ENCODE measurements at regions not wholly inside any gene's neighbourhood (a gene's known extent, or its start where the extent isn't known, plus 50 kb on each side); places are given as distances from the start of the nearest gene placed in this dataset.

- Histone ChIP-seq H4K20me1 (replicated peaks in 1 of 2; ENCODE audit: control insufficient read depth in 1 of 2, insufficient read depth in 2 of 2, low read length in 2 of 2) (no peaks in the 10 kb centered on the region), H2AFZ (ENCODE audit: low read length) (no peak overlapping the region), H3K23ac (ENCODE audit: insufficient read length) (no peak overlapping the region), H3K27ac (ENCODE audit: low read depth, low read length) (no peak overlapping the region), H2BK12ac (ENCODE audit: low read depth, low read length) (no peak overlapping the region), H4K8ac (ENCODE audit: extremely low read depth, insufficient read depth, low read length) (no peak overlapping the region), H3K79me1 (ENCODE audit: low read depth, low read length) (no peaks in the 10 kb centered on the region), H3K4ac (replicated peaks; ENCODE audit: insufficient read length, low read depth, low read length) (no peak overlapping the region), H4K5ac (ENCODE audit: insufficient read length, low read depth, low read length) (no peak overlapping the region), H2BK5ac (ENCODE audit: low read depth, low read length) (no peak overlapping the region), H3K14ac (ENCODE audit: insufficient read length) (no peak overlapping the region), H3K4me3 (ENCODE audit: extremely low read depth in 1 of 4, insufficient read depth in 2 of 4, low read depth in 3 of 4, low read length in 4 of 4) (no peak overlapping the region), H2BK15ac (ENCODE audit: low read length) (no peak overlapping the region), H3K23me2 (ENCODE audit: low read depth, low read length) (no peaks in the 10 kb centered on the region), H3K79me2 (ENCODE audit: control insufficient read depth in 1 of 2, insufficient read depth in 2 of 2, low read length in 2 of 2) (no peaks in the 10 kb centered on the region), H3K18ac (ENCODE audit: extremely low read depth, low read length) (no peak overlapping the region), H3K36me3 (ENCODE audit: control insufficient read depth in 2 of 4, insufficient read depth in 4 of 4, low read length in 3 of 4) (no peaks in the 10 kb centered on the region), H3K4me2 (ENCODE audit: insufficient read depth in 1 of 2, low read depth in 2 of 2, low read length in 2 of 2) (no peak overlapping the region), H2BK120ac (replicated peaks; ENCODE audit: low read depth, low read length) (no peak overlapping the region), H3K4me1 (replicated peaks in 1 of 4; ENCODE audit: control insufficient read depth in 3 of 4, insufficient read depth in 4 of 4, low read length in 3 of 4) (peaks cover 0 to 3% (median 0%) of the 10 kb centered on the region in 4 experiments; a peak in 1 of 7 replicates), H4K91ac (replicated peaks; ENCODE audit: insufficient read length, low read length) (no peak overlapping the region), H2BK20ac (ENCODE audit: low read length) (no peak overlapping the region), H3K27me3 (replicated peaks in 1 of 4; ENCODE audit: control insufficient read depth in 3 of 4, extremely low read depth in 1 of 4, insufficient read depth in 3 of 4, low read length in 3 of 4) (no peaks in the 10 kb centered on the region), H3K9ac (replicated peaks in 1 of 4; ENCODE audit: extremely low read depth in 1 of 4, low read depth in 3 of 4, low read length in 3 of 4) (no peak overlapping the region), H3K9me3 (ENCODE audit: insufficient read depth in 2 of 2, low read depth in 1 of 2, low read length in 1 of 2) (no peaks in the 10 kb centered on the region), H3K56ac (replicated peaks; ENCODE audit: insufficient read length, low read depth, low read length) (no peak overlapping the region), H2AK5ac (ENCODE audit: low read depth, low read length) (no peak overlapping the region)
- FAIRE-seq (no peak), DNase-seq (ENCODE audit: low read depth in 1 of 2, low spot score in 2 of 2) (no peak)
- POLR2A ChIA-PET (ENCODE audit: partially characterized antibody), result no interaction called here
- CTCF ChIA-PET (ENCODE audit: partially characterized antibody), result no interaction called here
- 83% methylated on average over 3 of the region's 3 CpGs; no CpG with 5 or more reads in 1 of the 2 experiments for WGBS, 2 experiments (ENCODE audit: extremely low coverage in 1 of 2, insufficient coverage in 1 of 2, insufficient read length in 1 of 2, insufficient replicate concordance in 2 of 2, low coverage in 1 of 2, low lambda C conversion rate in 2 of 2, missing lambda C conversion rate in 1 of 2)
- TF ChIP-seq KDM1A (IDR thresholded peaks at IDR 0.05; ENCODE audit: borderline replicate concordance, low read length) (no peak), E2F6 (IDR thresholded peaks at IDR 0.05) (no peak), JUND (IDR thresholded peaks at IDR 0.05; ENCODE audit: low read length) (no peak), ATF3 (IDR thresholded peaks at IDR 0.05; ENCODE audit: insufficient read depth, low read depth, low read length) (no peak), BACH1 (IDR thresholded peaks at IDR 0.05; ENCODE audit: low read length) (no peak), SIRT6 (IDR thresholded peaks at IDR 0.05; ENCODE audit: low read length) (no peak), ASH2L (IDR thresholded peaks at IDR 0.05; ENCODE audit: low read length) (no peak), SIN3A (conservative IDR thresholded peaks at IDR 0.05 in 1 of 2, IDR thresholded peaks at IDR 0.05 in 1 of 2; ENCODE audit: low read depth in 1 of 2, low read length in 2 of 2) (no peak), RAD21 (IDR thresholded peaks at IDR 0.05 in 1 of 2, conservative IDR thresholded peaks at IDR 0.05 in 1 of 2; ENCODE audit: low read depth in 2 of 2, low read length in 2 of 2) (no peak), FOSL1 (IDR thresholded peaks at IDR 0.05; ENCODE audit: insufficient read depth, low read depth, low read length) (no peak)
- TF ChIP-seq, protein P1, sequence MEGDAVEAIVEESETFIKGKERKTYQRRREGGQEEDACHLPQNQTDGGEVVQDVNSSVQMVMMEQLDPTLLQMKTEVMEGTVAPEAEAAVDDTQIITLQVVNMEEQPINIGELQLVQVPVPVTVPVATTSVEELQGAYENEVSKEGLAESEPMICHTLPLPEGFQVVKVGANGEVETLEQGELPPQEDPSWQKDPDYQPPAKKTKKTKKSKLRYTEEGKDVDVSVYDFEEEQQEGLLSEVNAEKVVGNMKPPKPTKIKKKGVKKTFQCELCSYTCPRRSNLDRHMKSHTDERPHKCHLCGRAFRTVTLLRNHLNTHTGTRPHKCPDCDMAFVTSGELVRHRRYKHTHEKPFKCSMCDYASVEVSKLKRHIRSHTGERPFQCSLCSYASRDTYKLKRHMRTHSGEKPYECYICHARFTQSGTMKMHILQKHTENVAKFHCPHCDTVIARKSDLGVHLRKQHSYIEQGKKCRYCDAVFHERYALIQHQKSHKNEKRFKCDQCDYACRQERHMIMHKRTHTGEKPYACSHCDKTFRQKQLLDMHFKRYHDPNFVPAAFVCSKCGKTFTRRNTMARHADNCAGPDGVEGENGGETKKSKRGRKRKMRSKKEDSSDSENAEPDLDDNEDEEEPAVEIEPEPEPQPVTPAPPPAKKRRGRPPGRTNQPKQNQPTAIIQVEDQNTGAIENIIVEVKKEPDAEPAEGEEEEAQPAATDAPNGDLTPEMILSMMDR (IDR thresholded peaks at IDR 0.05; ENCODE audit: control extremely low read depth in 1 of 3, insufficient read depth in 1 of 3, low read depth in 1 of 3, low read length in 3 of 3), result no peak
Measured at GRCh38 chr6:40740518-40740917, 153.4 kb upstream of the LRFN2 start.
